Tongue (tissue), 1 donor: ENCODE measurements at regions not wholly inside any gene's neighbourhood (a gene's known extent, or its start where the extent isn't known, plus 50 kb on each side); places are given as distances from the start of the nearest gene placed in this dataset.
A peak's percentile ranks its signal among the peaks of the same experiment; 100 is the strongest.

ENCODE experiments used
- DNase-seq: peaks from one replicate; pipeline ENCODE4 v3.0.0-alpha.2; 2015

DNA sequence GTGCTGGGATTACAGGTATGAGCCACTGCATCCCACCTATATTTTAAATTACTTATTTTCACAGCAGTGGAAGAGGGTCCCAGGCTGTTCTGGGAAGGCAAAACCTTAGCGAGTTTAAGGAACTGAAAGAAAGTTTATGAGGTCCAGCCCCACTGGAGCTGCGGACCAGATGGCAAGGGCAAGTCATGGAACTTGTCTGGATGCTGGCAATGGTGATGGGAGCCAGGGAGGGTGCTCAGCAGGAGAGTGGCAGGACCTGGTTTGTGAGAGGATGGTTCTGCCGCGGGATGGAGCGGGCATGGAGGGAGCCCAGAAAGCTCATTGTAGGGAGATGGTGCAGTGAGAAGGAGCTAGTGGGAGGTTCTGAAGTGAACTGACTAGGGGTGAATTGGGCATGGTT lies 50.6 kb upstream of the SLC45A1 start:
- DNase-seq, result no peak

DNA sequence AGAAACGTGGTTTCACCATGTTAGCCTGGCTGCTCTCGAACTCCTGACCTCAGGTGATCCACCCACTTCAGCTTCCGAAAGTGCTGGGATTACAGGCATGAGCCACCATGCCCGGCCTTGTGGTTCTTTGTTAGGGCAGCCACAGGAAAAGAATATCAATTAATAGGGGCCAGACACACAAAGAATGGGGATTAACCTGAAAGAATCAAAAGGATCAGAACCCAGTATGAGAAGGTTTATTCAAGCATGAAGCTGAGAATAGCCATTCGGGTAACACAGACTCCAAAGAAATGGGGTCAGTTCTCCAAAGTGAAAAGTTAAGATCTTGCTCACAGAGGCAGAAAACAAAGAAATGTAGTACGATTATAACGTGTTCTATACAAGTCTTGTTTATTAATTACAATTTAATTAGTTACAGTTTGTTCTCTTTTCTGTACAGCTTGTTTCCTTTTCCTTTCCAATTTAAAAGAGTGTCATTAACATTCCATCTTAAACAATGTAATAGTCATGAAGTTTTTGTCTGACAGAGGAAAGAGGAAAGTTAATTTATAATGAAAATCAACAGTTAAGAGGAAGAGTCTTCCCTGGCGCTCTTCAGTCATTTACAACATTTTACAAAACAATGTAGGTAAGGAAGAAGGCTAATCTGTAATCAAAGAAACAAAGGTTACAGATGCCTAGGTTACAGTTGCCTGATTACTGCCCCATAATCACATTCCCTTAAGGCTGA lies 51.3 kb upstream of the SLC45A1 start:
- no peak for DNase-seq

DNA sequence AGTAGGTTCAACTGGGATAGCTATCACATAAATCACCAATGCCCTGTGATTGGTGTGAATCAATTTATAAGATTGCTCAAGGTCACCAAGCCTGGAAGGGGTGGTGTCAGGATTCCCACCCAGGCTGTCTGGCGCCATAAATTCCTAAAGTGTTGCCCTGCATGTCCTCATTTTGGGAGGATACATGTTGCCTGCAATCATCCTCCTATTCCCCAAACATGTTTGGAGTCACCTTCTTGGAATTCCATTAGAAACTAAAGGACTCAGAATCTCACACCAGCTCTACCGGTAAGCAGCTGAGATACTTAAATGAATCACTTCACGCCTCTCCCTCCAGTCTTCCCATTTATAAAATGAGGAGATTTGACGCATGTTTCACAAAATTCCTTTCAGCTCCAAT lies 54.1 kb upstream of the SLC45A1 start:
- no peak for DNase-seq

DNA sequence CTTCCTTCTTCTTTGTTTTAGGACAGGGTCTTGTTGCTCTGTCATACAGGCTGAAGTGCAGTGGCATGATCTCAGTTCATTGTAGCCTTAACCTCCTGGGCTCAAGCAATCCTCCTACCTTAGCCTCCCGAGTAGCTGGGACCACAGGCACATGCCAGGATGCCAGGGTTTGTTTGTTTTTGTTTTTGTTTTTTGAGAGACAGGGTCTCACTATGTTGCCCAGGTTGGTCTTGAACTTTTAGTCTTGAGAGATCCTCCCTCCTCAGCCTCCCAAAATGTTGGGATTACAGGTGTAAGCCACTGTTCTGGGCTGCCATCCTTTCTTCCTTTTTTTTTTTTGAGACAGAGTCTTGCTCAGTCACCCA lies 56.5 kb upstream of the SLC45A1 start:
- DNase-seq, result no peak

DNA sequence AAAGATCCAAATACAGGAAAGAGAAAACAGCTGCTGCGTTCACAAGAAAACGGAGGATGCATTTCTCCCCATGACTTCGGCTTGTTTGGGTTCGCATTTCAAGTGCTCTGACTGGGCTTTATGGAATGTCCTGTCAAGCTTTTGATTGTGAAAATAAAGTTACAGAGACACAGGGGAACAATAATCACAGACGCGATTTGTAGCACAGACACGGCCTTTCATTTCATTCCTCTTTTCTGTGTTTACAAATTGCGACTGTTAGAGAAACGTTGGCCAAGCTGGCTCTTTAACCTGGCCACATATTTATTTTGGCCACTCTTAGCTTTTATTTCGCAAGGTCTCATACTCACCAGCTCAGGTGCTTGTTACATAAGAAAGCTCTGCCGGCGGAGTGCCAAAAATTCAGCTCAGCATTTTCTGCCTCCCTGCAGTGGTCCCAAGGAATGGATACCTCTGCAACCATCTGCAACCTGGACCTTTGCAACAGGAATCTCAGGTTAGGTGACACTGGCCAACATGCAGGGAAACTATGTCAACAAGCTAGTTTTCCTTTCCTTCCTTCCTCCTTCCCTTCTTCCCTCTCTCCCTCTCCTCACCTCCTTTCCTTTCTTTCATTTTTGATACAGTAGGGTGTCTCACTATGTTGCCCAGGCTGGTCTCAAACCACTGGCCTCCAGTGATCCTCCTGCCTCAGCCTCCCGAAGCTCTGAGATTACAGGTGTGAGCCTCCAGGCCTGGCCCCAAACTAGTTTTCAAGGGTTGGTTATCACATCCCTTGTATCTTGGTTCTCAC lies 58.2 kb upstream of the SLC45A1 start:
- peak; percentile 38 for DNase-seq

DNA sequence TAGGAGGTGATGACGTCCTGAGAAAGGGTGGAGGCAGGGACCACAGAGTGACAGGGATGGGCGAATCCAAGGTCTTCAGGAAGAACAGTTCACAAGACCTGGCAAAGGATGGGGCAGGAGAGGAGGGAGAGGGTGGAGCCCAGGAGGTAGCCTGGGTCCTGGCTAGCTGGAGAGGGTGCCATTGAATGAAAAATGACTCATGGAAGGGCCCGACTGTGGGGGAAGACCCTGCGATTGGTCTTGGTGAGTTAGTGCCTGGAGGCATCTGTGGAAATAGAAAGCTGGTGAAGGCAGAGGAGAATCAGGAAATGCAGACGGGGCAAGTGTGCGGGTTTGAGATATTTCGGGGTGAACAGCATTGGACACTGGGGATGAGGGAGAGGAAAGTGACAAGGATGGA lies 60.3 kb upstream of the SLC45A1 start:
- no peak for DNase-seq

DNA sequence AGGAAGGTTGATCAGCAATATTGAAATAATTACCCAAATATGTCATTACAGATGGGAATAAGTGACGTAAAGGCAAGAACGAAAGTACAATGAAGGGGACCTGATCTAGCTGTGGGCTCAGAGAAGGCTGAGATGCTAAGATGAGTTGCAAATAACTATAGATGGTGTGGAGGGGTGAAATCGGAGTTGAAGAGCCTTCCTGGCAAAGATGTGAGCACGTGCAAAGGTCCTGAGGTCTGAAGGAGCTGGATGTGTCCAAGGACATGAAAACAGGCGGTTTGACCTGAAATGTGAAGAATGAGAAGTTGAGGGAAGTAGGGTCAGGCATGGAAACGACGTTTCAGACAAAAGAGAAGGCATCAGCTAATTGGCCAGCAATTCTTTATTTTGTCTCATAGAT lies 61.6 kb upstream of the SLC45A1 start:
- DNase-seq, result no peak

DNA sequence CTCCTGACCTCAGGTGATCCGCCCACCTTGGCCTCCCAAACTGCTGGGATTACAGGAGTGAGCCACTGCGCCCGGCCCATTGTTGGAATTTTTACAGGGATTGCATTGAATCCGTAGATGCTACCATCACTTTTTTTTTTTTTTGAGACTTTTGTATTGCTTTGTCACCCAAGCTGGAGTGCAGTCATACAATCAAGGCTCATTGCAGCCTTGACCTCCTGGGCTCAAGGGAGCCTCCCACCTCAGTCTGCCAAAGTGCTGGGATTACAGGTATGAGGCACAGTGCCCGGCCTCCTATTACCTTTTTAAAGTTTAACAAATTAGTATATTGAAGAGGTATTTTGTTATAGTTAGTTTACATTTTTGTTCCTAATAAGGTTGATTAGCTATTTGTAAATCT lies 62.2 kb upstream of the SLC45A1 start:
- DNase-seq, result no peak

DNA sequence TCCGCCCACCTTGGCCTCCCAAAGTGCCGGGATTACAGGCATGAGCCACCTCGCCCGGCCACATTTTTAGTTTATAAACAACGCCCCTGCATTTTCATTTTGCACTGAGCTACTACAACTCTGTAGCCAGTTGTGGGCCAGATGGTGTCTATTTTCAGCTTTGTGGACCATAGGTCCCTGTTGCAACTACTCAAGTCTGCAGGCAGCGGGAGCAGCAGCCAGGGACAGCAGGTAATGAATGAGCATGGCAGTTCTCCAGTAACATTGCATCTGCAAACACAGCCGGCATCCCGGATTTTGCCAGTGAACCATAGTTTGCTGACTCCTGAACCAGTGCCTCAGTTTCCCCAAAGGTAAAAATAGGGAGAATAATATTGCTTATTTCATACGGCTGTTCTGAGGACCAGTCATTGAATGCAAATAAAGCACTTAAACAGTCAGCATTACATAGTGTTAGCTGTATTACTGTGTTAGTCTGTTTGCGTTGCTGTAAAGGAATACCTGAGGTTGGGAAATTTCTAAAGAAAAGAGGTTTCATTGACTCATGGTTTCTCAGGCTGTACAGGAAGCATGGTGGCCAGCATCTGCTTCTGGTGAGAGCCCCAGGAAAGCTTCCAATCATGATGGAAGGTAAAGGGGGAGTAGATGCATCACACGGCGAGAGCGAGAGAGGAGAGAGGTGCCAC lies 65.5 kb upstream of the SLC45A1 start:
- no peak for DNase-seq

DNA sequence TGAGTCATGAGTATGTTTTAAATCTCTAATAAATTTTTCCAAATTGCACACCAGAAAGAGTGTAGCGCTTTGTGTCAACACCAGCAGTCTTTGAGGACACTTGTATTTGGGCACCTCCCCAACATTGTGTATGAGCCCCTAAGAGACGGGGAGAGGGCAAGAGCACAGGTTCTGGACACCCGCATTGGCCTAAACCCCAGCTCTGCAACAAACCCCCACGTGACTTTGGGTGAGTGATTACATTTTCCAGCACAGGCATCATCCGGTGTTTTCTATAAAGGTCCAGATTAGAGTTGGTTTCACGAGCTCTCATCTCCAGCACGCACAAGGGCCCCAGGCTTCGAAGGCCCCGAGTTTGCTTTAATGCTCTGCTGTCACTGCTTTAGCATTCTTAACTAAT lies 66.3 kb upstream of the SLC45A1 start:
- DNase-seq, result no peak

DNA sequence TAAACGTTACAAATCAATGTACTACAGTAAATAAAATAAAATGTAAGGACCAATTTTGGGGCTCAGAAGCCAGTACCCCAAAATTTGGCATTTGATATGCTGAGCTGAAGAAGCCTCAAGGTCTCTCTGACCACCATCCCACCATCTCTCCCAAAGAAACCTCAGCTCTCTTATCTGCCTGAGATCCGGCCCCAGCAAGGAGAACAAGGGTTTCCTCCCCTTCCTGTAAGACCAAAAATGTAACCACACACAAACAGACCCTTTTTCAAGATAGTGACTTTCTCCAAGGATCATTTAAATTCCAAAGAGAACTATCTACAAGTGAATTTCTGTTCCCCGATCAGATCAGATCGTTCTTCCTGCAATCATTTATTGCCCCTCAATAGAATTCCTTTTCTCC lies 68.1 kb upstream of the SLC45A1 start:
- DNase-seq, result no peak

DNA sequence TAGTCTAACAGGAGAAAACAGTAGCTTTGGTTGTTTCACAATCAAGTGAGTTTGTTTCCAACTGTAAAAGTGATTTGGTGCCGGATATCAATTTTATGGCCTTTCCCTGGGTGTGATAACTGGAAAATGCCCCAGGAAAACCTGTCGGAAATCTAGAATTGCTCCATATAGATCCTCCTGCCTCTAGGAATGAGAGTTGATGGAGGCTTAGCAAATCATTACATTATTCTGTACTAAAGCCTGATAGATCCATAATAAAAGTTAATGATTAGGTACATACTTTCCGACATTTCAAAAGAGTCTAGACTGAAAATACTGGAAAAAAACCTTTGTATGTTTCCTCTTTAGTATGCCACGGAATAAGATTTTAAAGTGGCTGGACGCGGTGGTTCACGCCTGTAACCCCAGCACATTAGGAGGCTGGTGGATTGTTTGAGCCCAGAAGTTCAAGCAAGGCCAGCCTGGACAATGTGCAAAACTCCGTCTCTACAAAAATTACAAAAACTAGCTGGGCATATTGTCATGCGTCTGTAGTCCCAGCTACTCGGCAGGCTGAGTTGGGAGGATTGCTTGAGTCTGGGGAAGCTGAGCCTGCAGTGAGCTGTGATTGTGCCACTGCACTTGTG lies 70.0 kb upstream of the SLC45A1 start:
- DNase-seq, result no peak

DNA sequence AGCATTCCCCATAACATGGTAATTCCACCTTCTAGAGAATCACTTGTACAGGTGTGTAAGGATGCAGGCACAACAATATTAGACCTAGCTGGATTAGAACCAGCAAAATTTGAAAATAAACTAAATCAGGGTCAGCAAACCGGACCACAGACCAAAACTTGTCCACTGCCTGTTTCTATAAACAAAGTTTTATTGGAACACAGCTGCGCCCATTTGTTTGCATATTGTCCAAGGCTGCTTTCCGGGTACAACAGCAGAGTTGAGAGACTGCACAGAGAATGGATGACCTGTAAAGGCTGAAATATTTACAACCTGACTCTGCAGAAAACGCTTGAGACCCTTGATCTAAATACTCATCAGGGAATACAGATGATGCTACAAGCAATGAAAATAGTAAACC lies 73.6 kb upstream of the SLC45A1 start:
- no peak for DNase-seq

DNA sequence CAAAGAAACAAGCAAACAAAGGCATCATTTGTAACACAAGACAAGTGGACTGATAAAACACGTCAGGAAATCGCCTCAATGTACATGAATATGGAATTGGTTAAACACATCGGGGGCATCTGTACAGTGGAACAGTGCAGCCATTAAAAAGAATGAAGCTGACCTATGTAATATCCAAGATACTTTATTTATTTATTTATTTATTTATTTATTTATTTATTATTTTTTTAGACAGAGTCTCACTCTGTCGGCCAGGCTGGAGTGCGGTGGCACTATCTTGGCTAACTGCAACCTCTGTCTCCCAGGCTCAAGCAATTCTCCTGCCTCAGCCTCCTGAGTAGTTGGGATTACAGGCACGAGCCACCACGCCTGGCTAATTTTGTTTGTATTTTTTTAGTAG lies 75.4 kb upstream of the SLC45A1 start:
- DNase-seq, result no peak

DNA sequence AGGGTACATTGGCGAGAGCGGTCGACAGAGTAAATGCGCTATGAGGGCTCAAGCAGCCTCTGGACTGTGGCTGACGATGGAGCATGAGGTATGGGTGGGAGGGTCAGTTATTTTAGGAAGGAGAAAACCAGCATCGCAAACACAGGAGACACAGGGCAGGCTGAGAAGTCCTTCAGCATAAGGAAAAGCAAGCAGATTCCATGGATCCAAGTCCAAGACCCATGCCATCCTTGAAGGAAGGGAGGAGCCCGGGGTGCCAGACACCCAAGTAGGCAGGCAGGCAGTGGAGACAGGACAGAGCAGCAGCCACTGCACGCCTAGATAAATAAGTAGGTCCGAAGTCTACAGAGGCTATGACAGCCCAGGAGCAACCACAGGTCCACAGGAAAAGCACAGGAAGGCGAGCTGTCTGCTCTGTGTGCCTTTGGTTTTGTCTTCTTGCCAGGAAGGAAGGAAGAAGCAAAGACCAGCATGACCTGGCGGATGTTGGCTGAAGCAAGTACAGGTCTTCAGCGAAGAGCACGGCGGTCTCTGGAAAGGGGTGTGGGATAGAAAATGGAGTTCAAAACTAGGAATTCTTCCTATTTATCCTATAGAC lies 76.4 kb upstream of the SLC45A1 start:
- DNase-seq, result no peak

DNA sequence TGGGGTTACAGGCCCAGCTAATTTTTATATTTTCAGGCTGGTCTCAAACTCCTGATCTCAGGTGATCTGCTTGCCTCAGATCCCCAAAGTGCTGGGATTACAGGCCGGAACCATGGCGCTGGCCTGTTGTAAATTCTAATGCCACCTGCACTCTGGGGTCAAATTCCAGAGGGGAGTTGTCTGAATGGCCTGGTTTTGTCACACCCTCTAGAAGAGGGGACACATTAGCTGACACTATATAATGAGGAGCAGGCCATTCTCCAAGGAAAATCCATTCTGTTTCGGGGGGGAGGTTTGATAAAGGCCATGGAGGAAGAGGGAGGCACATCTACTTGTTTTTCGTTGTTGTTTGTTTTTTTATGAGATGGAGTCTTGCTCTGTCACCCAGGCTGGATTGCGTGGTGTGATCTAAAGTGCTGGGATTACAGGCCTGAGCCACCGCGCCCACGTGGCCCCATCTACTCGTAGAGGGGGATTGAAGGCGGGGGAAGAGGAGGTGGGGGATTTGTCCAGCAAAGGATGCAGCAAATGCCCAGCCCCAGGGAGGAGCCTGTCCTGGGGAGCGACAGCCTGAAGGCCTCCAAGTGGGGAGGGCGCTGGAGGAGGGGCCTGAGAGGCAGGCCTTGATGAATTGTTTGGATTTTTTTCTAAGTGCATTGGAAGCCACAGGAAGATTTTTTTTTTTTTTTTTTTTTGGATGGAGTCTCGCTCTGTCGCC lies 78.4 kb upstream of the SLC45A1 start:
- no peak for DNase-seq

DNA sequence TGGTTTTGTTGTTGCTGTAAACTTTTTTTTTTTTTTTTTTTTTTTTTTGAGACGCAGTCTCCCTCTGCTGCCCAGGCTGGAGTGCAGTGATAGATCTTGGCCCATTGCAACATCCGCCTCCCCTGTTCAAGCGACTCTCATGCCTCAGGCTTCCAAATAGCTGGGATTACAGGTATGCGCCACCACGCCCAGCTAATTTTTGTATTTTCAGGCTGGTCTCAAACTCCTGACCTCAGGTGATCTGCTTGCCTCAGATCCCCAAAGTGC lies 78.9 kb upstream of the SLC45A1 start:
- DNase-seq, result no peak

DNA sequence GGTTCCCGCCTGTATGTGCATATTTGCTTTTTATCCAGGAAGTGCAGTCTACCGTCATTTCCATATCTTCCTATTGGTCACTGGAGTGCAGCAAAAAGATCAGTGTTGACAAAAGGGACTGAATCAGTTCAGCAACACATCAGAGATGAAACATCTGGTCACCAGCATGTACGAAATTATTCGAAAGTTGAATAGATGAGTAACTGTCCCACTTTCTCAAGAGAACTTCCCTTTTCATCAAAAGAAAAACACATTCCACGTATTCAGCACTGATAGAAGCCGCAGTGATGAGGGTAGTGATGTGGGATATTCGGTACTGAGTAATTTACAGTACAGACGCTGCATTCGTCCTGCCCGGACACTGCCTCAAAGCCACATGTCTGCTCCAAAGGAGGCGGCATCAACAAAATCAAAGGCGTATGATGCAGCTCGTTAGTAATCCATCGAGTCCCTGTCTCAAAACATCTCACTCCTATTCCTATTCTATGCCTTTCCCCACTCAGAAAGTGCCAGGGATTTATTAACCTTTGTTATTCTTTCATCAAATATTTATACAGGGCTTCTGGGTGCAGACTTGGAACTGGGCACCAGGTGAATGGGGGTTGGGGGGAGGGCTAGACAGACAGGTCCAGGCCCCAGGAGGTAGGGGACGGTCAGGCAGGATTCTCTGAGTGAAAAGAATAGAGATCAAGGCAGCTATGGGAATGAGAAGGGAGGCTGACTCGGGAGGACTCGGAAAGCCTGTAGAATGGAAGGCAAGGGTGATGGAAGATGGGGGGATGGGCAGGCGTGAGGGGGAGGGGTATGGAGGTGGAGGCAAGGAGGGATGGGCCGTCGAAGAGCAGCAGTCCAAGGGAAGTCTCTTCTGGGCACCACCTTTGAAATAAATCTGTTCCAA lies 79.5 kb upstream of the SLC45A1 start:
- no peak for DNase-seq

DNA sequence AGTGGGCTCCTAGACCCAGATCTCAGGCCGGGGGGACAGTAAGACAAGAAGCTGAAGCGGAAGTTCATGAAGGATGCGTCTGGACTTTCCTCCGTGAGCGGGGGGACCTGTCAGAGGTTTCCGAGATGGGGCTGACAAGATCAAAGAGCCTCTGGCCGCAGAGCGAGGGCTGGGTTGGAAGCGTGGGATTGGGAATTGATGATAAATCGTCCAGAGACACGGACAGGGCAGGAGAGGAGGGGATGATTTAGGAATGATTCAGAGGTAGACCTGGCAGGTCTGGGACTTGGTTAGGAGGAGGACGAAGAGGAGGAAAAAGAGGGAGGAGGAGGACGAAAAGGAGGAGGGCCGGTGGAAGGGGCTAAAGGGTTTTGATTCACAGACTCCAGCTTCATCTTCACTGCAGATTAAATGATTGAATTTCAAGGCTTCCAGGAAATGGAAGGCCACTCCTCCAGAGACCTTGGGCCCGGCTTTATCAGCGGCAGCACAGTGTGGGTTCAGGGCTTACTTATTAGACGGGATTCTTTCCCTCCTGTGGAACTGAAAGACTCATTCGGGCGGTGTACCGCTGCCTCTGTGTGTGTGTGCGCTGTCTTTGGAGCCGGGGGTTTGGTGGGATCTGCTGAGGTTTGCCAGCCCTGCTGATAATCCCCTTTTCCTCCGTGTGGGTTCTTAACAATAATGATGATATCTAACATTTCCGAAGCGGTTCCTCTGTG lies 85.7 kb upstream of the SLC45A1 start:
- DNase-seq, result no peak

DNA sequence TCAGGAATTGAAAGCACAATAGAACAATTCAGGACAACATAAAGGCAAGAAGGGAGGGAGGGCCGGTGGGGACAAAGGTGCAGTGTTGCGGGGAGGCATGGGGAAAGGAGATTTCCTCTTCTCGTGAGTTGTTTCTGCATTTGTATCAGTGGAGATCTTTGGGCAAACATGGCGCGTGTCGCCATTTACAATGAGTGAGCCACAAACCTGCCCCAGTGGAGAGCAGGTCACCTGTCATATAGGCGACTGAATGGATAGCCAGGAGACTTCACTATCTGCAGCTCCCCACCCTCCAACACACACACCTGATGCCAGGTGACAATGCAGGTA lies 87.7 kb upstream of the SLC45A1 start:
- DNase-seq, result no peak

DNA sequence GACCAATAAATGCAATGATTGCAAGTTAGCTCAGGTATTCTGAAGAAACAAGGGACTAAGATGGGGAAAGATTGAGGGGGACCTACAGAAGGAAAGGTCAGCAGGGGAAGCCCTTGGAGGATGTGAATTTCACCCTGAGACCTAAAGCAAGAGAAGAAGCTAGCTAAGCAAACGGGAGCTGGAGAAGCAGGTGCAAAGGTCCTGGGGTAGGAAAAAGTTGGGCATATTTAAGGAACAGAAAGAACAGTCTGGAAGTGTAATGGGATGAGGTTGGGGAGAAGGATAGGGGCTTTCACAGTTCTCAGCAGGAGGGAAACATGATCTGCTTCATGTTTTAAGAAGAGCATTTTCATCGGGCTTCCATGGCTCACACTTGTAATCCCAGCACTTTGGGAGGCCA lies 89.7 kb upstream of the SLC45A1 start:
- no peak for DNase-seq
